ENCODE measurements at regions not wholly inside any gene's neighbourhood (a gene's known extent, or its start where the extent isn't known, plus 50 kb on each side); places are given as distances from the start of the nearest gene placed in this dataset.
"Not testable (repeated sequence)": the region's sequence is repeated elsewhere in the genome, so short reads cannot be mapped to it uniquely, and the experiment has no call there.

DNA sequence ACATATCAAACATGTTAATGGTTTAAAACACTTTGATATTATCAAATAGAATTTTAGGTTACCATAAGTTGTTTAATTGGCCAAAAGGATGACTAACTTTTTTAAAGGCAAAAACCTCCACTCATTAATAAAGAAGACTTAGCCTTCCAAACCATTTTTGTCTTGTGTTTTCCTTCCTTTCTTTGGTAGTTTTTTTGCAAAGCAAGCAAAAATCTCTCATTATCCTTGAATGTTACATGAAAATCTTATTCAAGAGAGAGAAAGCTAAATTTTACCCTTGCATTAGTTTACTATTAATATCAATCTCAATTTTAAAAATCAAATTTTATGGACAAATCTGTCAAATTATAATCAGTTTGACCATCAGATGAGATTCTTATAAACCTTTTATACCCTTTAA, 419.5 kb downstream of the SPIN4 start:
- DNase-seq (no peak), ATAC-seq (no peak)
- H3K4me1 ChIP-seq: no peaks in the 10 kb centered on the region
- H3K36me3 ChIP-seq: no peaks in the 10 kb centered on the region
- no peak overlapping the region for H3K4me3 ChIP-seq
- H3K27ac ChIP-seq: no peak overlapping the region
- TF ChIP-seq, protein P1, sequence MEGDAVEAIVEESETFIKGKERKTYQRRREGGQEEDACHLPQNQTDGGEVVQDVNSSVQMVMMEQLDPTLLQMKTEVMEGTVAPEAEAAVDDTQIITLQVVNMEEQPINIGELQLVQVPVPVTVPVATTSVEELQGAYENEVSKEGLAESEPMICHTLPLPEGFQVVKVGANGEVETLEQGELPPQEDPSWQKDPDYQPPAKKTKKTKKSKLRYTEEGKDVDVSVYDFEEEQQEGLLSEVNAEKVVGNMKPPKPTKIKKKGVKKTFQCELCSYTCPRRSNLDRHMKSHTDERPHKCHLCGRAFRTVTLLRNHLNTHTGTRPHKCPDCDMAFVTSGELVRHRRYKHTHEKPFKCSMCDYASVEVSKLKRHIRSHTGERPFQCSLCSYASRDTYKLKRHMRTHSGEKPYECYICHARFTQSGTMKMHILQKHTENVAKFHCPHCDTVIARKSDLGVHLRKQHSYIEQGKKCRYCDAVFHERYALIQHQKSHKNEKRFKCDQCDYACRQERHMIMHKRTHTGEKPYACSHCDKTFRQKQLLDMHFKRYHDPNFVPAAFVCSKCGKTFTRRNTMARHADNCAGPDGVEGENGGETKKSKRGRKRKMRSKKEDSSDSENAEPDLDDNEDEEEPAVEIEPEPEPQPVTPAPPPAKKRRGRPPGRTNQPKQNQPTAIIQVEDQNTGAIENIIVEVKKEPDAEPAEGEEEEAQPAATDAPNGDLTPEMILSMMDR (IDR thresholded peaks at IDR 0.05): no peak
- H3K27me3 ChIP-seq: no peaks in the 10 kb centered on the region
- peaks cover 0 to 24% (median 0%) of the 10 kb centered on the region in 11 donors for H3K9me3 ChIP-seq
- intact Hi-C loops (cut with DNase I): no loop called here

GRCh38 chrX:62928906-62929305, 422.2 kb downstream of the SPIN4 start:
- ATAC-seq (no peak), DNase-seq (no peak)
- H3K4me3 ChIP-seq: no peak overlapping the region
- no peak overlapping the region for H3K27ac ChIP-seq
- H3K27me3 ChIP-seq: no peaks in the 10 kb centered on the region
- H3K4me1 ChIP-seq: no peaks in the 10 kb centered on the region
- no peaks in the 10 kb centered on the region for H3K36me3 ChIP-seq
- intact Hi-C loops (cut with DNase I): no loop called here
- WGBS, 2 donors: 33 to 39% methylated on average over 2 of the region's 2 CpGs
- peaks cover 0 to 24% (median 0%) of the 10 kb centered on the region in 11 donors for H3K9me3 ChIP-seq
- TF ChIP-seq, protein P1 (IDR thresholded peaks at IDR 0.05): no peak

GRCh38 chrX:62923093-62923492, 428.0 kb downstream of the SPIN4 start:
- no peaks in the 10 kb centered on the region for H3K36me3 ChIP-seq
- intact Hi-C loops (cut with DNase I): no loop called here
- 69 to 78% methylated on average over 6 of the region's 6 CpGs for WGBS, 2 donors

DNA sequence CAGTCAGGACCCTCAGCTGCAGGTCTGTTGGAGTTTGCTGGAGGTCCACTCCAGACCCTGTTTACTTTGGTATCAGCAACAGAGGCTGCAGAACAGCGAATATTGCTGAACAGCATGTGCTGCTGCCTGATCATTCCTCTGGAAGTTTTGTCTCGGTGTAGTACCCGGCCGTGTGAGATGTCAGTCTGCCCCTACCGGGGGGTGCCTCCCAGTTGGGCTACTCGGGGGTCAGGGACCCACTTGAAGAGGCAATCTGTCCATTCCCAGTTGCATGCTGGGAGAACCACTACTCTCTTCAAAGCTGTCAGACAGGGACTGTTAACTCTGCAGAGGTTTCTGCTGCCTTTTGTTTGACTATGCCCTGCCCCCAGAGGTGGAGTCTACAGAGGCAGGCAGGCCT, 444.9 kb downstream of the SPIN4 start:
- intact Hi-C loops (cut with DNase I); DNase-seq; H3K36me3 ChIP-seq; H3K27ac ChIP-seq; H3K4me1 ChIP-seq; ATAC-seq; H3K27me3 ChIP-seq; H3K4me3 ChIP-seq: not testable (repeated sequence)
- 77 to 78% methylated on average over 6 of the region's 6 CpGs for WGBS, 2 donors
- H3K9me3 ChIP-seq: peaks cover 0 to 25% (median 0%) of the 10 kb centered on the region in 11 donors

More at GRCh38 chrX:62923093-62923492, 428.0 kb downstream of the SPIN4 start:
- Histone ChIP-seq H3K27me3 (peaks cover 0 to 13% (median 0%) of the 10 kb centered on the region in 7 donors), H3K4me1 (no peaks in the 10 kb centered on the region), H3K4me3 (no peak overlapping the region), H3K27ac (no peak overlapping the region), H3K9me3 (peaks cover 0 to 4% (median 0%) of the 10 kb centered on the region in 11 donors)
- TF ChIP-seq, protein P1 (IDR thresholded peaks at IDR 0.05): no peak
- ATAC-seq (peak in 1 of 8 donors; percentile 22), DNase-seq (no peak)

All from heart right ventricle (tissue), 16 donors.